ENCODE measurements at regions not wholly inside any gene's neighbourhood (a gene's known extent, or its start where the extent isn't known, plus 50 kb on each side); places are given as distances from the start of the nearest gene placed in this dataset.

- TF ChIP-seq, protein P1, sequence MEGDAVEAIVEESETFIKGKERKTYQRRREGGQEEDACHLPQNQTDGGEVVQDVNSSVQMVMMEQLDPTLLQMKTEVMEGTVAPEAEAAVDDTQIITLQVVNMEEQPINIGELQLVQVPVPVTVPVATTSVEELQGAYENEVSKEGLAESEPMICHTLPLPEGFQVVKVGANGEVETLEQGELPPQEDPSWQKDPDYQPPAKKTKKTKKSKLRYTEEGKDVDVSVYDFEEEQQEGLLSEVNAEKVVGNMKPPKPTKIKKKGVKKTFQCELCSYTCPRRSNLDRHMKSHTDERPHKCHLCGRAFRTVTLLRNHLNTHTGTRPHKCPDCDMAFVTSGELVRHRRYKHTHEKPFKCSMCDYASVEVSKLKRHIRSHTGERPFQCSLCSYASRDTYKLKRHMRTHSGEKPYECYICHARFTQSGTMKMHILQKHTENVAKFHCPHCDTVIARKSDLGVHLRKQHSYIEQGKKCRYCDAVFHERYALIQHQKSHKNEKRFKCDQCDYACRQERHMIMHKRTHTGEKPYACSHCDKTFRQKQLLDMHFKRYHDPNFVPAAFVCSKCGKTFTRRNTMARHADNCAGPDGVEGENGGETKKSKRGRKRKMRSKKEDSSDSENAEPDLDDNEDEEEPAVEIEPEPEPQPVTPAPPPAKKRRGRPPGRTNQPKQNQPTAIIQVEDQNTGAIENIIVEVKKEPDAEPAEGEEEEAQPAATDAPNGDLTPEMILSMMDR (conservative IDR thresholded peaks at IDR 0.05; ENCODE audit: low read length) = no peak
- TF ChIP-seq EZH2phosphoT487 (IDR thresholded peaks at IDR 0.05; ENCODE audit: borderline replicate concordance) = no peak
Observed at GRCh38 chr13:106738186-106738678, 170.3 kb upstream of the ARGLU1 start.
